ENCODE measurements at regions not wholly inside any gene's neighbourhood (a gene's known extent, or its start where the extent isn't known, plus 50 kb on each side); places are given as distances from the start of the nearest gene placed in this dataset.

- TF ChIP-seq CTCF (IDR thresholded peaks at IDR 0.05) (no peak), POLR2AphosphoS5 (IDR thresholded peaks at IDR 0.05) (no peak), POLR2A (IDR thresholded peaks at IDR 0.05; ENCODE audit: low read depth) (no peak), EP300 (IDR thresholded peaks at IDR 0.05) (no peak)
Measured at GRCh38 chr1:30811187-30811586, 53.6 kb upstream of the LAPTM5 start.
